ENCODE measurements at regions not wholly inside any gene's neighbourhood (a gene's known extent, or its start where the extent isn't known, plus 50 kb on each side); places are given as distances from the start of the nearest gene placed in this dataset.

- TF ChIP-seq, protein P1, sequence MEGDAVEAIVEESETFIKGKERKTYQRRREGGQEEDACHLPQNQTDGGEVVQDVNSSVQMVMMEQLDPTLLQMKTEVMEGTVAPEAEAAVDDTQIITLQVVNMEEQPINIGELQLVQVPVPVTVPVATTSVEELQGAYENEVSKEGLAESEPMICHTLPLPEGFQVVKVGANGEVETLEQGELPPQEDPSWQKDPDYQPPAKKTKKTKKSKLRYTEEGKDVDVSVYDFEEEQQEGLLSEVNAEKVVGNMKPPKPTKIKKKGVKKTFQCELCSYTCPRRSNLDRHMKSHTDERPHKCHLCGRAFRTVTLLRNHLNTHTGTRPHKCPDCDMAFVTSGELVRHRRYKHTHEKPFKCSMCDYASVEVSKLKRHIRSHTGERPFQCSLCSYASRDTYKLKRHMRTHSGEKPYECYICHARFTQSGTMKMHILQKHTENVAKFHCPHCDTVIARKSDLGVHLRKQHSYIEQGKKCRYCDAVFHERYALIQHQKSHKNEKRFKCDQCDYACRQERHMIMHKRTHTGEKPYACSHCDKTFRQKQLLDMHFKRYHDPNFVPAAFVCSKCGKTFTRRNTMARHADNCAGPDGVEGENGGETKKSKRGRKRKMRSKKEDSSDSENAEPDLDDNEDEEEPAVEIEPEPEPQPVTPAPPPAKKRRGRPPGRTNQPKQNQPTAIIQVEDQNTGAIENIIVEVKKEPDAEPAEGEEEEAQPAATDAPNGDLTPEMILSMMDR (IDR thresholded peaks at IDR 0.05) = peak; percentile 46 to 64 (median 51)
- no peak for TF ChIP-seq POLR2A (IDR thresholded peaks at IDR 0.05)
Observed at GRCh38 chr1:84753516-84754385, 63.5 kb upstream of the SSX2IP start.

Data from ovary (tissue), 3 donors.